ENCODE measurements at regions not wholly inside any gene's neighbourhood (a gene's known extent, or its start where the extent isn't known, plus 50 kb on each side); places are given as distances from the start of the nearest gene placed in this dataset.

- intact Hi-C loops (cut with micrococcal nuclease) (no loop called here), dilution Hi-C loops (cut with MboI; ENCODE audit: extremely low pct_ligation_motif_present, low sequenced_read_pairs) (no loop called here)
- FAIRE-seq = no peak
These were observed 62.2 kb downstream of the FAM181B start for GRCh38 chr11:82671451-82671850.

More at GRCh38 chr11:82671451-82671850, 62.2 kb downstream of the FAM181B start:
- Histone ChIP-seq H3K27ac (ENCODE audit: insufficient read depth, low read depth, low read length) (no peak overlapping the region), H3K36me3 (ENCODE audit: control insufficient read depth in 2 of 2, extremely low read depth in 1 of 2, insufficient read depth in 2 of 2, low read length in 2 of 2) (no peaks in the 10 kb centered on the region), H4K20me1 (replicated peaks; ENCODE audit: control insufficient read depth, extremely low read depth, insufficient read depth, low read length) (no peaks in the 10 kb centered on the region), H3K9ac (replicated peaks; ENCODE audit: extremely low read depth, insufficient read depth, low read length) (no peak overlapping the region), H3K4me3 (replicated peaks in 1 of 3; ENCODE audit: insufficient read depth in 1 of 3, low read depth in 1 of 3, low read length in 3 of 3) (no peak overlapping the region), H3K79me2 (ENCODE audit: control insufficient read depth, insufficient read depth, low read length) (no peaks in the 10 kb centered on the region), H3K4me2 (ENCODE audit: insufficient read depth, low read length) (no peak overlapping the region), H2AFZ (ENCODE audit: low read depth, low read length) (no peak overlapping the region), H3K27me3 (ENCODE audit: control insufficient read depth in 2 of 2, insufficient read depth in 2 of 2, low read length in 2 of 2) (no peaks in the 10 kb centered on the region), H3K4me1 (ENCODE audit: control insufficient read depth, extremely low read depth, insufficient read depth, low read length) (no peaks in the 10 kb centered on the region), H3K9me1 (replicated peaks; ENCODE audit: control insufficient read depth, extremely low read depth, insufficient read depth, low read length) (no peaks in the 10 kb centered on the region), H3K9me3 (replicated peaks; ENCODE audit: control insufficient read depth, insufficient read depth, low read length) (no peaks in the 10 kb centered on the region)
- TF ChIP-seq FOS (IDR thresholded peaks at IDR 0.05; ENCODE audit: borderline replicate concordance, insufficient read depth, low read length) (no peak), MAX (IDR thresholded peaks at IDR 0.05; ENCODE audit: insufficient read depth, insufficient read length) (no peak), POLR2AphosphoS5 (IDR thresholded peaks at IDR 0.05; ENCODE audit: insufficient read depth, low read depth, low read length) (no peak), GATA2 (IDR thresholded peaks at IDR 0.05; ENCODE audit: insufficient read depth, insufficient read length, low read depth, low read length) (no peak), EZH2 (IDR thresholded peaks at IDR 0.05; ENCODE audit: borderline replicate concordance, low read depth, low read length, severe bottlenecking) (no peak), JUN (IDR thresholded peaks at IDR 0.05; ENCODE audit: borderline replicate concordance, insufficient read depth, insufficient read length, low read depth) (no peak), CTCF (IDR thresholded peaks at IDR 0.05; ENCODE audit: extremely low read depth in 1 of 2, insufficient read depth in 1 of 2, low read depth in 1 of 2, low read length in 2 of 2) (no peak), MYC (IDR thresholded peaks at IDR 0.05; ENCODE audit: low read depth, low read length) (no peak), POLR2A (IDR thresholded peaks at IDR 0.05; ENCODE audit: low read depth, low read length) (no peak)
- CTCF ChIA-PET = no interaction called here
- no TSS peak for BruUV-seq (replicated peaks)
- POLR2A ChIA-PET = no interaction called here
- no peak for DNase-seq (ENCODE audit: low read depth, low spot score)
